ENCODE measurements at regions not wholly inside any gene's neighbourhood (a gene's known extent, or its start where the extent isn't known, plus 50 kb on each side); places are given as distances from the start of the nearest gene placed in this dataset.
"Not testable (repeated sequence)": the region's sequence is repeated elsewhere in the genome, so short reads cannot be mapped to it uniquely, and the experiment has no call there.

- not testable (repeated sequence) for DNase-seq
Measured at GRCh38 chr15:77876107-77876820, 201.2 kb downstream of the TBC1D2B start.

- DNase-seq = peak; percentile 32
Measured at GRCh38 chr15:77875066-77875721, 202.3 kb downstream of the TBC1D2B start.

- no peak for DNase-seq
Measured at GRCh38 chr15:77874063-77874462, 203.4 kb downstream of the TBC1D2B start.

DNA sequence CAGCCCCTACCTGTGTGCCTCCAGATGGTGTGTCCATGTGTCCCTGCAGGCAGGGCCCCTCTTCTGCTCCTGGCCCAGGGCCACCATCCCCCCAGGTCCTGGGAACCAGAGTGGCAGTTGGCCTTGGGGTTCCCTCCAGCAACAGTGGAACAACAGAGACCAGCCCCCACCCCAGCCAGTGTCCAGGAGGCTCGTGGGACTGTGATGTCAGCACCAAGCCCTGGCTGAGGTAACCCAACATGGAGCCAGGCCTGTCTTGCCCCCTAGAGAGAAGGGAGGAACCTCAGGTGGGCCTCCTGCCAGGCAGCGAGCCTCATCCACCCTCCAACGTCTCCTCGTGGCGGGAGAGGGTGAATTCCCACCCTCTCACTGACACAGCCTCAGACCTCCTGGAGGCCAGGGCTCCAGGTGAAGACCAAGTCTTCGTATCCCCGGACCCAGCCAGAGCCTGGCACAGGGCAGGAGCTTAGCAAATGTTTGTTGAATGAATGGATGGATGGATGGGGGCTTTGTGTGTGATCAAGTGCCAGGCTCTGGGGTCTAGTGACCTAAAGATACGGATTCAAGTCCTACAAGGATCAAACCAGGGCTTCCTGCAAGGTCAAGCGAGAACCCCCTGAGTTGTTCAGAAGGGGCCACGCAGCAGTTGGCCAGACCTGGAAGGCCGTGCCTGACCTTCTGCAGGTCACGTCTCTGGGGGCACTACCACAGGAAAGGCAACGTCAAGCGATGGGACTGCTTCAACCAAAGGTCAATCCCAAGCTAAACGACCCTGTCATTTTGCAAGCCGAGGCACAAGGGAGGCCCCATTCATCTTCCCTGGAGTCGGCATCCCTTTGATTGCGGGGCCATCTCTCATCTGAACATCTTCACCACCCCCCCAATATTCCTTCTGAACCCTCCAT is 204.7 kb downstream of the TBC1D2B start:
- DNase-seq = not testable (repeated sequence)

DNA sequence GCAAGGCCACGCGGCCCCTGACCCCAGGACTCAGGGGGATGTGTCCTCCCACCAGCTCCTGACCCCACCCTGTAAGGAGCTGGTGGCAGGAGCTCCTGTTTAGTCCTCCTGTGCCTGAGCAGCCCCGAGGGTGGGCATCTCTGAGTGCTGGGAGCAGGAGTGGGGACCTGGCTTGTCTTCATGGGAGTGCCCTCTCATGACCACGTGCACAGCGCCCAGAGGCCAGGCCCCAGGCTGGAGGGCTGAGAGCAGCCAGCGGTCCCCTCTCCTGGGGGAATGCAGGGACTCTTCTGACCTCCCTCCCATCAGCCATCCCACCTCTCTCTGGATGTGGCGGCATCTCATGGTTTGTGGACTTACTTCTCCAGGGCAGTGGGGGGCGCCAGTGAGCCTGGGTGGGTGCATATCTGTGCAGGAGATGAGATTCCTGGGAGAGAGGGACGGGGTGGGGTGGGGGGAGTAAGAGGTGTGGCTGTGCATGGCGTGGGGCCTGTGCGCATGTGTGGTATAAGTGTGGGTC is 205.6 kb downstream of the TBC1D2B start:
- no peak for DNase-seq

DNA sequence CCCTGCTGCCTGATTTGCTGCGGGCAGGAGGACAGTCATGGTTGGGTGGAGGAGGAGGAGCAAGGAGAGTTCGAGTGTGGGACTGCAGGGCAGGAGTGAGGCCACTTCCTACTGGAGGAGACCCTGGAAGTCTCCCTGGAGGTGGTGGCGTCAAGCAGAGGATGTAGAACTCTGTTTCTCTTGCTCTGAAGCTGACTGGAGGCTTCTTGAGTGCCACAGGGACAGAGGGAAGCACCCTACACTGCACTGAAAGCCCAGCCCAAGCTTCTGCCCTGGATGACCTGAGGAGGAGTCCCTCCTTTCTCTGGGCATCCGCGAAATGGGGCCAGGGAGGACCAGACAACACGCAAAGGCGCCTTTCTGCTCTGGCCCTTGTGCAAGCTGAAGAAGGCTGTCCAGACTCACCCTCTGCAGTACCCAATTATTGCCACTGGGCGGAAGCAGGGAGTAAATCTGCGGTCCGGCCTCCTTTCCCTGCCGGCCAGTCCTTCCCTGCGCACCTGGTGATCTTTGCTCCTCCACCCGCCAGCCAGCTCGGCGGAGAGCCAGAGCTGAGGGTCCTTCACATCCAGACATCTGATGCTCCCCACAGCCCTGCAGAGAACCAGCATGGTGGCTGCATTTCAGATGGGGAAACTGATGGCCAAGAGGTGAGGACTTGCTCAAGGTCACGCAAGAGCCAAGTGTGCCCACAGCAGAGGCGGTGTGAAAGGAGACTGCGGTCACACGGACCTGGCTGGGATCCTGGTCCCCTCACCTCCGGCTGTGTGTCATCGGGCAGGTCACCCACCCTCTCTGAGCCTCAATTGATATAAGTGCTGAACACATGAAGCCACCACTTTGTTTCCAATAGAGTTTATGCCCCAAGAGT is 207.1 kb downstream of the TBC1D2B start:
- DNase-seq = peak; percentile 53

GRCh38 chr15:77869021-77869895 is 208.3 kb downstream of the TBC1D2B start:
- no peak for DNase-seq

DNA sequence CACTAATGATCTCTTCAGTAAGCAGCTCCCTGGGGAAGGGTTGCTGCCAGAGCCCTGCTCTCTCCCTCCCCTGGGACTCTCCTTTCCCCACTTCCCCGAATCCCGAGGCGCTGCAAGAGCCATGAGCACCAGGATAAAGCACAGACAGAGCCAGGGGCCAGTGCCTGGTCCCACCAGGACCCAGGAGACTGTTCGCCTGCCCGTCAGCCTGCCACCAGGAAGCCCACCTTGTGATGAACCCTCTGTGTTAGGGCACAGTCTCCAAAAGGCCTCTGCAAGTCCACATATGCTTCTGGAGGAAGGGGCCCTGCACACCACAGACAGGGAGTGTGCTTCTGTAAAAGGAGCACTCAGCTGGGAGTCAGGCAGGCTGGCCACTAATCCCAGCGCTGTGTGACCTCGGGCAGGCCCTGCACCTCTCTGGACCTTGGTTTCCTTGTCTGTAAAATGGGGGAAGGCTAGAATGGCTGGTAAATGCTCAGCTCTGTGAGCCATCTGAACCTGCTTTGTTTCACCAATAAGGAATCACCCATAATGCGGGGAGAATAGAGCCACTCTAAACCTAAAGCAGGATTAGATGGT is 209.4 kb downstream of the TBC1D2B start:
- not testable (repeated sequence) for DNase-seq

- no peak for DNase-seq
Measured at GRCh38 chr15:77867266-77868047, 210.1 kb downstream of the TBC1D2B start.

DNA sequence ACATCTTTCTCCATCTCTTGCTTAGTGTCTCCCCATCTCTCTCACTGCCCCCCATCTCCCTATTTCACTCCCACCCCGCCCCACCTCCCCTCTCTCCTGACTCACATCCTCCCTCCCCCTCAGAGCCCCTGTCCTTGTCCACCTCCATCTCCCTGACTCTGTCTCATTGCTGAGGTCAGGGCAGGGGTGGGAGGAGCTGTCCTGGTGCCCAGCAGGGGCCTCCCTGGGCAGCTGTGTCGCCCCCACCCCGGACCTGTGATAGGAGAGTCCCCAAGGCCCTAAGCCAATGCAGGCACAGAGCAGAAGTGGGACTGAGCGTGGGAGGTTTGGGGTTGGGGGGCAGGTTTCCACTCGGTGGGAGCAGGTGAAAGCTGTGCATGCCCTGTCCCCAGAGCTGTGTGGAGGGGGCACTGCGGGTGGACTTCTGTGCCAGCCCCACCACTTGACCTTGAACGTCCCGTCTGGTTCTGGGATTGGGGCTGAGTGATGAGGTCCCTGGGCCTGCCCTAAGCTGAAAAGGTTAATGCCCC is 210.8 kb downstream of the TBC1D2B start:
- no peak for DNase-seq

DNA sequence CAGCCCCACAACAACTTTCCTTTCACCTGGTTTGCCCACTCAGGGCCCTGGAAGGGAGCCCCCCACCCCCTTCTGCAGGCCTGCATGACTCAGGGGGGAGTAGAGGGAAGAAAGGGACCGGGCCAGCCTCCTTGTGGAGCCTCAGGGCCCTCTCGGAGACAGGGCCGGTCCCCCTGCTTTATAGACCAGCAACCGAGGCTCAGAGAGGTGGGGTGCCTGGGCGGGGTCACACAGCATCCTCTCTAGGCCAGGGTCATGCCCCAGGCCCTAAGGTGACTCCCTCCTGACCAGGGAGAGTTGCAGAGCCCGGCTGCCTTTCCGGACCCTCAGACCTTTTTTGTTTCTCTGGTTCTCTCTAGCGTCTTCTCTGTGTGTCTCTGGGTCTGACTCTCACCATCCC is 211.3 kb downstream of the TBC1D2B start:
- no peak for DNase-seq

GRCh38 chr15:77865701-77866100 is 211.8 kb downstream of the TBC1D2B start:
- no peak for DNase-seq

DNA sequence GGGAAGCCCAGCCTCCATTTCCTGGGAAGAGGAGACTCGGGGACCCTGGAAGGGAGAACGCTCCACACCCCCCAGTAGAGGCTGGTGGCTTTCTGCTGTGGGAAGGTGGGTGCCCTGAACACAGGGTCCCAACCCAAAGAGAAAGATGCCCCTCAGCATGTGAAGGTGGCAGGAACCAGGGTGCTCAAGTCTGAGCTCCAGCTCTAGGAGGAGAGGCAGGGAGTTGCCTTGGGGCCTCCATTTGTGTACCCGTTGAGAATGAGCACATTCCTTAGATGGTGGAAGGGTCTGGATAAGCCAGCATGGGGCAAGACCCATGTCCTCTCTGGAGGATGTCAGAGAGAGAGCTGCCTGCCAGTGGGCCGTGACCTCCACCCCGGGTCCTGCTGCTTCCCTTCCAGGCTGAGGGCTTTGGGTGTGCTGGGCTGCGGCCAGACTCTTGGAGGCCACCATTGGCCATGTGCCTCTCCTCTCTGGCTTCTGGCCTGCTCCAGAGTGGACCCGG is 212.4 kb downstream of the TBC1D2B start:
- no peak for DNase-seq

DNA sequence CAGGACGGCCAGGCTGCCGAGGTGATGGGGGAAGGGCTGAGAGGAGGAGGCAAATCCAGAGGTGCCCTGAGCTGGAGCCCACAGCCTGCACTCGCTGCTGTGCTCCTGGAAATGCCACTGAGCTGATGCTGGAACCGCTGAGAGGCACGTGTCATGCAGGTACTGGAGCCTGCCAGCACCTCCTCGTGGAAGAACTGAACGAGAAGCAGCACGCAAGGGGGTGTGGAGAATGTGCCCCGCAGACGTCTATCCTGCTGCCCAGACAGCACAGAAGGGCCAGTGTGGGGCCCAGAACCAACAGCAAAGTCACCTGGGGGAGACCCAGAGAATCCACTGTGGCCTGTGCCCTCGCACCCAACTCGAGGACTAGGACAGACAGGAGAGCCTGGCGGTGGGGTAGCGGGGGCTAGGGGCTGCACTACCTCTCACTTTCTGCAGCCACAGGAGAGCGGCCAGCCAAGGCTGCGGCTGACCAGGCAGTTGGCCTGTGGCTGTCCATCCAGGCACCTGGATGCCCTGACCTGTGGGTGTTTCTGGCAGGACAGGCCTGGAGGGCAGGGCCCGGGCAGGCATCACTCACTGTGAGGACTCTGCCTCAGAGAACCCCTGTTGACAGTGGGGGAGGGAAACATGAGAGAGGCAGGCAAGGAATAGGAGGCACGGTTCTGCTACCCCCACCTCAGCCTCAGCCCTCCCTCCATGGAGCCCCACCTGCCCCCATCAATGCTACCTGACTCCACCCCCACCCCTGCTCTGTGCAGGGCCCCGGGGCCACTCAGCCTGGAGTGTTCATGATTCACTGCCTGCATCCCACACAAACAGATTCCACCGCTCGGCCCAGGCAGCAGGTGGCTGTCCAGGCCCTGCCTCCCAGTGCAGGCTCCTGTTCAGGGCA is 213.1 kb downstream of the TBC1D2B start:
- DNase-seq = no peak

DNA sequence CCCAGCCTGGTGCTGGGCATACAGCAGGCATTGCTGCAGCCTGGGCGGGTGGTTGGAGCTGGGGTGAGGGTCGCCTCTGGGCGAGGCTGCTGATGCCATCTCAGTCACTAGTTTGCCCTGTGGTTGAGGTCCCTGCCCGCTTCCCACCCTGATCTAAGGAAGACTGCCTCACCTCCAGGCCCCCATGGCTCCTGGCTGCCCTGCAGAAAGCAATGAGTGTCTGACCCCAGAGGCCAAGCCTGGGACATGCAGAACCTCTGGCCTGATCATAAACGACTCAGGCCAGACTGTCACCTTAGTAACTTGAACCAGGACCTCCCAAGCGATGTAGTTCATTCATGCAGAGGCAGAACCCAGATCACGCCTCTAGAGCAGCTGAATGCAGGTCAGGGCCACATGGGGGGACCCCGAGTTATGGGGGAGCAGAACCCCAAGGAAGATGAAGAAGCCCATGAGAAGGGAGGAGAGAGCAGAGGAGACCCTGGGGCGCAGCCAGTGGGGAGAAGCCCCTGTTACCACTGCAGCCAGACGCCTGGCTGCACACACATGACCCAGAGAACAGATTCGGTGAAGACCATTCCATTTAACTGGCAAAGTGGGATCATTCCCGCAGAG is 213.9 kb downstream of the TBC1D2B start:
- no peak for DNase-seq

GRCh38 chr15:77862651-77863104 is 214.8 kb downstream of the TBC1D2B start:
- no peak for DNase-seq

- not testable (repeated sequence) for DNase-seq
Measured at GRCh38 chr15:77861997-77862635, 215.4 kb downstream of the TBC1D2B start.

All from activated CD4-positive, alpha-beta T cell treated with anti-CD3 and anti-CD28 coated beads, Interleukin-2, amount 50 U/mL, for 16 hours (primary cell).